ENCODE measurements at regions not wholly inside any gene's neighbourhood (a gene's known extent, or its start where the extent isn't known, plus 50 kb on each side); places are given as distances from the start of the nearest gene placed in this dataset.
A peak's percentile ranks its signal among the peaks of the same experiment; 100 is the strongest.
"Not testable (repeated sequence)": the region's sequence is repeated elsewhere in the genome, so short reads cannot be mapped to it uniquely, and the experiment has no call there.

- H3K27me3 ChIP-seq (ENCODE audit: insufficient read depth, low read length) = no peaks in the 10 kb centered on the region
- H3K27ac ChIP-seq (ENCODE audit: low read depth, low read length) = no peak overlapping the region
- Mint-ChIP-seq H3K9me3 (peaks cover 0 to 2% (median 0%) of the 10 kb centered on the region in 8 donors), H3K36me3 (no peaks in the 10 kb centered on the region), H3K4me1 (no peaks in the 10 kb centered on the region), H3K4me3 (no peak overlapping the region), H3K27me3 (peaks cover 2 to 5% of the 10 kb centered on the region in 2 donors), H3K27ac (no peak overlapping the region)
- intact Hi-C loops (cut with micrococcal nuclease) = no loop called here
- no peak overlapping the region for H3K4me3 ChIP-seq (ENCODE audit: low read length in 2 of 2)
- no peaks in the 10 kb centered on the region for H3K9me3 ChIP-seq (ENCODE audit: control insufficient read depth in 1 of 2, low read length in 2 of 2)
- POLR2A ChIA-PET (ENCODE audit: partially characterized antibody) = no interaction called here
- H3K36me3 ChIP-seq (ENCODE audit: insufficient read depth, low read length) = no peaks in the 10 kb centered on the region
- CTCF ChIA-PET (ENCODE audit: partially characterized antibody) = no interaction called here
- DNase-seq = no peak
- H3K4me1 ChIP-seq (ENCODE audit: insufficient read depth, low read length) = no peaks in the 10 kb centered on the region
These were observed 94.8 kb upstream of the ADAMTS3 start for GRCh38 chr4:72663828-72664227.

DNA sequence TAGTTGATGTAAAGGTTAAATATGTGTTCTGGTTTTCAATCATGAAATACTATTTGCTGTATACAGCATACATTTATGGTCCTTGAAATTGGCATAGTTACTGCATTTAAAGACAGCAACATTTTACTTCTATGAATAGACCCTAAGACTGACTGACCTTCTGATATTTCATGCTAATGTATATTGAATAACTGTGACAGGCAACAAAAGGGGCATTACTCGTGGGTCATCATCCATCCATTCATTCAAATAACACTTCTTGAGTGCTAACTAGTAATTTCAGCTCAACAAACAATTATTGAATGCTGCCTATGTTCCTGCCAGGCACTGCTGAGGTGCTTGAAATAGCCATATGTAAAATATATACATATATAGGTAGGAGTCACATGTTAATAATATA lies 92.8 kb upstream of the ADAMTS3 start:
- no peaks in the 10 kb centered on the region for H3K36me3 Mint-ChIP-seq
- no peaks in the 10 kb centered on the region for H3K4me1 Mint-ChIP-seq
- no peak overlapping the region for H3K4me3 ChIP-seq (ENCODE audit: low read length in 2 of 2)
- POLR2A ChIA-PET (ENCODE audit: partially characterized antibody) = no interaction called here
- DNase-seq = no peak
- peaks cover 2 to 5% of the 10 kb centered on the region in 2 donors for H3K27me3 Mint-ChIP-seq
- intact Hi-C loops (cut with micrococcal nuclease) = no loop called here
- H3K4me3 Mint-ChIP-seq = no peak overlapping the region
- H3K27me3 ChIP-seq (ENCODE audit: insufficient read depth, low read length) = no peaks in the 10 kb centered on the region
- no peaks in the 10 kb centered on the region for H3K4me1 ChIP-seq (ENCODE audit: insufficient read depth, low read length)
- no peak overlapping the region for H3K27ac Mint-ChIP-seq
- no peaks in the 10 kb centered on the region for H3K36me3 ChIP-seq (ENCODE audit: insufficient read depth, low read length)
- H3K9me3 Mint-ChIP-seq = no peaks in the 10 kb centered on the region
- no peak overlapping the region for H3K27ac ChIP-seq (ENCODE audit: low read depth, low read length)
- no peaks in the 10 kb centered on the region for H3K9me3 ChIP-seq (ENCODE audit: control insufficient read depth in 1 of 2, low read length in 2 of 2)
- CTCF ChIA-PET (ENCODE audit: partially characterized antibody) = no interaction called here

- POLR2A ChIA-PET (ENCODE audit: partially characterized antibody) = no interaction called here
- Mint-ChIP-seq H3K27me3 (peaks cover 0 to 1% of the 10 kb centered on the region in 2 donors), H3K4me3 (no peak overlapping the region)
These were observed 72.6 kb upstream of the ADAMTS3 start for GRCh38 chr4:72641611-72642010.

GRCh38 chr4:72636866-72637265 lies 67.8 kb upstream of the ADAMTS3 start:
- H3K27me3 ChIP-seq (ENCODE audit: insufficient read depth, low read length); H3K27me3 Mint-ChIP-seq; H3K36me3 ChIP-seq (ENCODE audit: insufficient read depth, low read length); H3K4me3 Mint-ChIP-seq; CTCF ChIA-PET (ENCODE audit: partially characterized antibody); H3K4me1 ChIP-seq (ENCODE audit: insufficient read depth, low read length); H3K27ac ChIP-seq (ENCODE audit: low read depth, low read length); H3K4me3 ChIP-seq (ENCODE audit: low read length in 2 of 2); H3K27ac Mint-ChIP-seq; intact Hi-C loops (cut with micrococcal nuclease); DNase-seq; POLR2A ChIA-PET (ENCODE audit: partially characterized antibody); H3K36me3 Mint-ChIP-seq; H3K4me1 Mint-ChIP-seq; H3K9me3 ChIP-seq (ENCODE audit: control insufficient read depth in 1 of 2, low read length in 2 of 2): not testable (repeated sequence)
- peaks cover 0 to 11% (median 5%) of the 10 kb centered on the region in 8 donors for H3K9me3 Mint-ChIP-seq

More at GRCh38 chr4:72641611-72642010, 72.6 kb upstream of the ADAMTS3 start:
- CTCF ChIA-PET (ENCODE audit: partially characterized antibody) = no interaction called here
- Mint-ChIP-seq H3K27ac (no peak overlapping the region), H3K36me3 (no peaks in the 10 kb centered on the region), H3K4me1 (no peaks in the 10 kb centered on the region), H3K9me3 (peaks cover 0 to 10% (median under 1%) of the 10 kb centered on the region in 8 donors)
- DNase-seq = no peak
- Histone ChIP-seq H3K9me3 (ENCODE audit: control insufficient read depth in 1 of 2, low read length in 2 of 2) (no peaks in the 10 kb centered on the region), H3K4me3 (ENCODE audit: low read length in 2 of 2) (no peak overlapping the region), H3K4me1 (ENCODE audit: insufficient read depth, low read length) (no peaks in the 10 kb centered on the region), H3K36me3 (ENCODE audit: insufficient read depth, low read length) (no peaks in the 10 kb centered on the region), H3K27ac (ENCODE audit: low read depth, low read length) (no peak overlapping the region), H3K27me3 (ENCODE audit: insufficient read depth, low read length) (no peaks in the 10 kb centered on the region)
- intact Hi-C loops (cut with micrococcal nuclease) = no loop called here

GRCh38 chr4:72635931-72636330 lies 66.9 kb upstream of the ADAMTS3 start:
- DNase-seq; CTCF ChIA-PET (ENCODE audit: partially characterized antibody); H3K27ac ChIP-seq (ENCODE audit: low read depth, low read length); H3K9me3 ChIP-seq (ENCODE audit: control insufficient read depth in 1 of 2, low read length in 2 of 2); H3K4me3 ChIP-seq (ENCODE audit: low read length in 2 of 2); H3K4me1 ChIP-seq (ENCODE audit: insufficient read depth, low read length); H3K27ac Mint-ChIP-seq; H3K4me1 Mint-ChIP-seq; H3K36me3 ChIP-seq (ENCODE audit: insufficient read depth, low read length); H3K36me3 Mint-ChIP-seq; H3K27me3 Mint-ChIP-seq; POLR2A ChIA-PET (ENCODE audit: partially characterized antibody); intact Hi-C loops (cut with micrococcal nuclease); H3K27me3 ChIP-seq (ENCODE audit: insufficient read depth, low read length); H3K4me3 Mint-ChIP-seq: not testable (repeated sequence)
- H3K9me3 Mint-ChIP-seq = peaks cover 0 to 11% (median 5%) of the 10 kb centered on the region in 8 donors

DNA sequence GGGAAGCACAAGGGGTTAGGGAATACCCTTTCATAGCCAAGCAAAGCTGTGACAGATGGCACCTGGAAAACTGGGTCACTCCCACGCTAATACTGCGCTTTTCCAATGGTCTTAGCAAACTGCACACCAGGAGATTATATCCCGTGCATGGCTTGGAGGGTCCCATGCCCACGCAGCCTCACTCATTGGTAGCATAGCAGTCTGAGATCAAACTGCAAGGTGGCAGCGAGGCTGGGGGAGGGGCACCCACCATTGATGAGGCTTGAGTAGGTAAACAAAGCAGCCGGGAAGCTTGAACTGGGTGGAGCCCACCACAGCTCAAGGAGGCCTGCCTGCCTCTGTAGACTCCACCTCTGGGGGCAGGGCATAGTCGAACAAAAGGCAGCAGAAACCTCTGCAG lies 63.2 kb upstream of the ADAMTS3 start:
- CTCF ChIA-PET (ENCODE audit: partially characterized antibody); intact Hi-C loops (cut with micrococcal nuclease); H3K9me3 Mint-ChIP-seq; H3K9me3 ChIP-seq (ENCODE audit: control insufficient read depth in 1 of 2, low read length in 2 of 2); H3K27me3 Mint-ChIP-seq; H3K4me1 Mint-ChIP-seq; H3K4me3 Mint-ChIP-seq; POLR2A ChIA-PET (ENCODE audit: partially characterized antibody); DNase-seq; H3K4me1 ChIP-seq (ENCODE audit: insufficient read depth, low read length); H3K27ac Mint-ChIP-seq; H3K36me3 Mint-ChIP-seq; H3K36me3 ChIP-seq (ENCODE audit: insufficient read depth, low read length); H3K27ac ChIP-seq (ENCODE audit: low read depth, low read length); H3K4me3 ChIP-seq (ENCODE audit: low read length in 2 of 2); H3K27me3 ChIP-seq (ENCODE audit: insufficient read depth, low read length): not testable (repeated sequence)

DNA sequence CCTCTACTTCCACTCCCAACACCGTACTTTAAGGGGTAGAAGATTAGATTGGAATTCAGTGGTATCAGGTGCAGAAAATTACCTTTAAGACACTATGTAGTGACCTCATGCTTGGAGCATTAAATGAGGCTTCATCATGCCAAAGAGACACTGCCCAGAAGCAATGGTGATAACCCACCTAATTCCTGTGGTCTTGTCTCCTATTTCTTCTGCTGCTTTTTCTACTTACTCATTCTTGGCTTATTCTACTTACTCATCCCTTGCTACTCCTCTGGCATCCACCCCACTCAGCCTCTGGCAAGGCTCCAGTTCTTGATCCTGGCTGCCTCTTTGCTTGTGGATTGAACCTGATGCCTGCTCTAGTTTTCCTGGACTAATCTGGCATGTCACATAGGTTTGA lies 62.3 kb upstream of the ADAMTS3 start:
- no peaks in the 10 kb centered on the region for H3K27me3 ChIP-seq (ENCODE audit: insufficient read depth, low read length)
- no peaks in the 10 kb centered on the region for H3K4me1 ChIP-seq (ENCODE audit: insufficient read depth, low read length)
- H3K4me3 ChIP-seq (ENCODE audit: low read length in 2 of 2) = no peak overlapping the region
- no peak overlapping the region for H3K4me3 Mint-ChIP-seq
- H3K36me3 Mint-ChIP-seq = no peaks in the 10 kb centered on the region
- ChIA-PET CTCF (ENCODE audit: partially characterized antibody) (no interaction called here), POLR2A (ENCODE audit: partially characterized antibody) (no interaction called here)
- peaks cover 0 to 9% (median 0%) of the 10 kb centered on the region in 8 donors for H3K9me3 Mint-ChIP-seq
- no peaks in the 10 kb centered on the region for H3K4me1 Mint-ChIP-seq
- no peak overlapping the region for H3K27ac Mint-ChIP-seq
- no peaks in the 10 kb centered on the region for H3K9me3 ChIP-seq (ENCODE audit: control insufficient read depth in 1 of 2, low read length in 2 of 2)
- intact Hi-C loops (cut with micrococcal nuclease) = no loop called here
- no peak for DNase-seq
- H3K36me3 ChIP-seq (ENCODE audit: insufficient read depth, low read length) = no peaks in the 10 kb centered on the region
- no peak overlapping the region for H3K27ac ChIP-seq (ENCODE audit: low read depth, low read length)
- H3K27me3 Mint-ChIP-seq = no peaks in the 10 kb centered on the region

DNA sequence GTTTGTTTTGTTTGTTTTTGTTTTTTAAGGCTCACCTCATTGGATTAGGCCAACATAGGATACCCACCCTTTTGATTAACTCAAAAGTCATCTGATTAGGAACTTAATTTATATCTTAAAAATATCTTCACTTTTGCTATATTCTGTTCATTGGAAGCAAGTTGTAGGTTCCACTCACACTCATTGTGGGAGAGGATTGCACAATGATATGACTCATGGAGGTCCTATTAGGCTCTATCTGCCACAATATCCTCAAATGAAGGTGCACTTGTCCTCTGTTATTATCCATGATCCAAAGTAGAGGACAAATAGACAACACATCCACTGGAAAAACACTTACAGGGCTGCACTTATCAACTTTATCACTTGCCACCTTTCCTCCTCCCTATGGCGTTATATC lies 60.5 kb upstream of the ADAMTS3 start:
- H3K4me3 ChIP-seq (ENCODE audit: low read length in 2 of 2) = no peak overlapping the region
- intact Hi-C loops (cut with micrococcal nuclease) = no loop called here
- no peaks in the 10 kb centered on the region for H3K36me3 ChIP-seq (ENCODE audit: insufficient read depth, low read length)
- Mint-ChIP-seq H3K9me3 (peaks cover 0 to 2% (median 0%) of the 10 kb centered on the region in 8 donors), H3K27me3 (no peaks in the 10 kb centered on the region), H3K4me1 (no peaks in the 10 kb centered on the region), H3K27ac (peak overlapping the region in 1 of 7 donors; percentile 57), H3K36me3 (no peaks in the 10 kb centered on the region), H3K4me3 (no peak overlapping the region)
- ChIA-PET CTCF (ENCODE audit: partially characterized antibody) (no interaction called here), POLR2A (ENCODE audit: partially characterized antibody) (no interaction called here)
- DNase-seq = no peak
- H3K27me3 ChIP-seq (ENCODE audit: insufficient read depth, low read length) = no peaks in the 10 kb centered on the region
- no peaks in the 10 kb centered on the region for H3K9me3 ChIP-seq (ENCODE audit: control insufficient read depth in 1 of 2, low read length in 2 of 2)
- H3K27ac ChIP-seq (ENCODE audit: low read depth, low read length) = no peak overlapping the region
- H3K4me1 ChIP-seq (ENCODE audit: insufficient read depth, low read length) = no peaks in the 10 kb centered on the region

All from CD4-positive, alpha-beta memory T cell (primary cell).